Chondrocyte (in vitro differentiated cells): ENCODE measurements at regions not wholly inside any gene's neighbourhood (a gene's known extent, or its start where the extent isn't known, plus 50 kb on each side); places are given as distances from the start of the nearest gene placed in this dataset.

Experiments used
- DNase-seq: peaks from one replicate; pipeline ENCODE4 v3.0.0; 2021; ENCODE audit warnings: mixed read lengths, low spot score
- H3K27ac Mint-ChIP-seq: one replicate; pipeline ENCODE4 v1.8.0; 2021; ENCODE audit warnings: mild to moderate bottlenecking, moderate library complexity, mixed read lengths; ENCODE audit not compliant: unreplicated experiment
- H3K27me3 Mint-ChIP-seq: 2 replicates; pipeline ENCODE4 v1.8.0; 2021; ENCODE audit warnings: low read depth, mixed read lengths
- H3K36me3 Mint-ChIP-seq: 2 replicates; pipeline ENCODE4 v1.8.0; 2021; ENCODE audit warnings: low read depth, mixed read lengths
- H3K4me1 Mint-ChIP-seq: 2 replicates; pipeline ENCODE4 v1.8.0; 2021; ENCODE audit warnings: low read depth, mild to moderate bottlenecking, mixed read lengths
- H3K4me3 Mint-ChIP-seq: one replicate; pipeline ENCODE4 v1.8.0; 2021; ENCODE audit warnings: mild to moderate bottlenecking, moderate library complexity, mixed read lengths; ENCODE audit not compliant: unreplicated experiment
- H3K9me3 Mint-ChIP-seq: 2 replicates; pipeline ENCODE4 v1.8.0; 2021; ENCODE audit warnings: low read depth, mixed read lengths
- CTCF ChIP-seq: fragments of 200-600 bp; sonication (generic); IDR thresholded peaks from 2 replicates; pipeline ENCODE4 v1.5.0; 2021; ENCODE audit warnings: antibody characterized with exemption, mild to moderate bottlenecking, moderate library complexity

- H3K36me3 Mint-ChIP-seq = no peaks in the 10 kb centered on the region
- DNase-seq = no peak
- H3K4me3 Mint-ChIP-seq = no peak overlapping the region
- H3K9me3 Mint-ChIP-seq = no peaks in the 10 kb centered on the region
- H3K27ac Mint-ChIP-seq = no peak overlapping the region
- no peaks in the 10 kb centered on the region for H3K27me3 Mint-ChIP-seq
- no peak for TF ChIP-seq CTCF
- H3K4me1 Mint-ChIP-seq = no peaks in the 10 kb centered on the region
These were observed 234.9 kb upstream of the MBL2 start for GRCh38 chr10:53007527-53007842.

- no peak for DNase-seq
- H3K4me1 Mint-ChIP-seq = no peaks in the 10 kb centered on the region
- no peaks in the 10 kb centered on the region for H3K9me3 Mint-ChIP-seq
- no peak overlapping the region for H3K4me3 Mint-ChIP-seq
- no peak overlapping the region for H3K27ac Mint-ChIP-seq
- TF ChIP-seq CTCF = no peak
- no peaks in the 10 kb centered on the region for H3K27me3 Mint-ChIP-seq
- no peaks in the 10 kb centered on the region for H3K36me3 Mint-ChIP-seq
These were observed 234.3 kb upstream of the MBL2 start for GRCh38 chr10:53006663-53007526.

GRCh38 chr10:53005612-53006345 lies 233.2 kb upstream of the MBL2 start:
- no peaks in the 10 kb centered on the region for H3K27me3 Mint-ChIP-seq
- H3K4me3 Mint-ChIP-seq = no peak overlapping the region
- no peak overlapping the region for H3K27ac Mint-ChIP-seq
- TF ChIP-seq CTCF = no peak
- H3K4me1 Mint-ChIP-seq = no peaks in the 10 kb centered on the region
- no peaks in the 10 kb centered on the region for H3K9me3 Mint-ChIP-seq
- H3K36me3 Mint-ChIP-seq = no peaks in the 10 kb centered on the region
- no peak for DNase-seq

GRCh38 chr10:53003094-53003493 lies 230.5 kb upstream of the MBL2 start:
- H3K27ac Mint-ChIP-seq = no peak overlapping the region
- no peaks in the 10 kb centered on the region for H3K9me3 Mint-ChIP-seq
- H3K27me3 Mint-ChIP-seq = no peaks in the 10 kb centered on the region
- TF ChIP-seq CTCF = no peak
- no peaks in the 10 kb centered on the region for H3K4me1 Mint-ChIP-seq
- no peak overlapping the region for H3K4me3 Mint-ChIP-seq
- DNase-seq = no peak
- H3K36me3 Mint-ChIP-seq = no peaks in the 10 kb centered on the region

GRCh38 chr10:52999681-53000080 lies 227.1 kb upstream of the MBL2 start:
- Mint-ChIP-seq H3K4me1 (no peaks in the 10 kb centered on the region), H3K27ac (no peak overlapping the region), H3K36me3 (peaks cover 2% of the 10 kb centered on the region), H3K9me3 (peaks cover 7% of the 10 kb centered on the region), H3K4me3 (no peak overlapping the region), H3K27me3 (no peaks in the 10 kb centered on the region)
- TF ChIP-seq CTCF = no peak
- no peak for DNase-seq
